ENCODE measurements at regions not wholly inside any gene's neighbourhood (a gene's known extent, or its start where the extent isn't known, plus 50 kb on each side); places are given as distances from the start of the nearest gene placed in this dataset.

- no peak for DNase-seq (ENCODE audit: low read depth)
- no peak for TF ChIP-seq CTCF (conservative IDR thresholded peaks at IDR 0.05; ENCODE audit: low read depth, low read length)
- H3K4me3 ChIP-seq (ENCODE audit: low read length): no peak overlapping the region
Measured at GRCh38 chr20:17872959-17873358, 95.6 kb downstream of the SNX5 start.

- TF ChIP-seq CTCF (conservative IDR thresholded peaks at IDR 0.05; ENCODE audit: low read depth, low read length): no peak
- DNase-seq (ENCODE audit: low read depth): no peak
- H3K4me3 ChIP-seq (ENCODE audit: low read length): no peak overlapping the region
Measured at GRCh38 chr20:17872434-17872833, 96.2 kb downstream of the SNX5 start.

GRCh38 chr20:17871886-17872285 lies 96.7 kb downstream of the SNX5 start:
- no peak for DNase-seq (ENCODE audit: low read depth)
- H3K4me3 ChIP-seq (ENCODE audit: low read length): no peak overlapping the region
- TF ChIP-seq CTCF (conservative IDR thresholded peaks at IDR 0.05; ENCODE audit: low read depth, low read length): no peak

- DNase-seq (ENCODE audit: low read depth): no peak
- H3K4me3 ChIP-seq (ENCODE audit: low read length): no peak overlapping the region
- TF ChIP-seq CTCF (conservative IDR thresholded peaks at IDR 0.05; ENCODE audit: low read depth, low read length): no peak
Measured at GRCh38 chr20:17871181-17871580, 97.4 kb downstream of the SNX5 start.

- DNase-seq (ENCODE audit: low read depth): no peak
- no peak overlapping the region for H3K4me3 ChIP-seq (ENCODE audit: low read length)
- TF ChIP-seq CTCF (conservative IDR thresholded peaks at IDR 0.05; ENCODE audit: low read depth, low read length): no peak
Measured at GRCh38 chr20:17870086-17870740, 98.4 kb downstream of the SNX5 start.

GRCh38 chr20:17869295-17869994 lies 99.1 kb downstream of the SNX5 start:
- no peak overlapping the region for H3K4me3 ChIP-seq (ENCODE audit: low read length)
- no peak for TF ChIP-seq CTCF (conservative IDR thresholded peaks at IDR 0.05; ENCODE audit: low read depth, low read length)
- no peak for DNase-seq (ENCODE audit: low read depth)

- no peak overlapping the region for H3K4me3 ChIP-seq (ENCODE audit: low read length)
- no peak for DNase-seq (ENCODE audit: low read depth)
- TF ChIP-seq CTCF (conservative IDR thresholded peaks at IDR 0.05; ENCODE audit: low read depth, low read length): no peak
Measured at GRCh38 chr20:17868700-17869231, 99.8 kb downstream of the SNX5 start.

All from retinal pigment epithelial cell (primary cell).